GM18858 (cell line): ENCODE measurements at regions not wholly inside any gene's neighbourhood (a gene's known extent, or its start where the extent isn't known, plus 50 kb on each side); places are given as distances from the start of the nearest gene placed in this dataset.
"Not testable (repeated sequence)": the region's sequence is repeated elsewhere in the genome, so short reads cannot be mapped to it uniquely, and the experiment has no call there.

Experiments
- ATAC-seq: cut with Tn5 transposase; IDR thresholded peaks from one replicate; pipeline ENCODE4 v1.9.1; 2021; ENCODE audit not compliant: unreplicated experiment

- no peak for ATAC-seq
Observed at GRCh38 chr15:62869116-62869515, 173.4 kb upstream of the TPM1 start.

DNA sequence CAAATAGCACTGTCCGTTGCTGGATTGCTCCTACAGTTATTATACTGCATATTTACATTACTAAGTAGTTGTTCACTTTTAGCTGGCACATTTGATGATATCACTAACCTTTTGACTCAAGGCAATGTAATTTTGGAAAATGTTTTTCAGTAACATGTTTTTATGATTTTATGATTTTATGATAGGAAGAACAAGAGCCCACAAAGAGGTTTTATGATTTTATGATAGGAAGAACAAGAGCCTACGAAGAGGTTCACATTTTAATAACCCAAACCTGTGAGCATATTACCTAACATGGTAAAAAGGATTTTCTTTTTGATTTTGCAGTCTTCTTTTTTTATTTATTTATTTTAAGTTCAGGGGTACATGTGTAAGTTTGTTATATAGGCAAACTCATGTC, 172.3 kb upstream of the TPM1 start:
- no peak for ATAC-seq

DNA sequence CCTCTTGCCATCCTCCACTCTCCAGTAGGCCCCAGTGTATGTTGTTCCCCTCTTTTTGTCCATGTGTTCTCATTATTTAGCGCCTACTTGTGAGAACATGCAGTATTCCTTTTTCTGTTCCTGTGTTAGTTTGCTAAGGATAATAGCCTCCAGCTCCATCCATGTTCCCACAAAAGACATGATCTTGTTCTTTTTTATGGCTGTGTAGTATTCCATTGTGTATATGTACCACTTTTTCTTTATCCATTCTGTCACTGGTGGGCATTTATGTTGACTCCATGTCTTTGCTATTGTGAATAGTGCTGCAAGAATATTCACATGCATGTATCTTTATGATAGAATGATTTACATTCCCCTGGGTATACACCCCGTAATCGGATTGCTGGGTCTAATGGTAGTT, 171.8 kb upstream of the TPM1 start:
- not testable (repeated sequence) for ATAC-seq

DNA sequence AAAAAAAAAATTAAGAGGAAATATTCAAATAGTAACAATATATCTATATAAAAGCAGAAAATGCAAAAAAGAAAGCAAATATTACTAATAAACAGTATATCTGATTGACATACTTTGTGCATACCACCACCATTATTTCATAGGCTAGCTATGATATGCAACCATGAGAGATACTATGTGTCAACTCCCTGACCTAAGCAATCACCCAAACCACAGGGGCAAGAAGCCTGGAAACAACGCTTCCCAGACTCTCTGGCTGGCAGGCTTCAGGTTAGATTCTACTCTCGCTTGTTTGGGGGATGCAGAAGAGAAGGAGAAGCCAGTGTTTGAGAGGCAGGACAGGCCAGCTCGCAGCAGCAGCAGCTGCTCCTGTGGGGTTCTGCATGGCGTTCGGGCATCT, 169.3 kb upstream of the TPM1 start:
- ATAC-seq: no peak

DNA sequence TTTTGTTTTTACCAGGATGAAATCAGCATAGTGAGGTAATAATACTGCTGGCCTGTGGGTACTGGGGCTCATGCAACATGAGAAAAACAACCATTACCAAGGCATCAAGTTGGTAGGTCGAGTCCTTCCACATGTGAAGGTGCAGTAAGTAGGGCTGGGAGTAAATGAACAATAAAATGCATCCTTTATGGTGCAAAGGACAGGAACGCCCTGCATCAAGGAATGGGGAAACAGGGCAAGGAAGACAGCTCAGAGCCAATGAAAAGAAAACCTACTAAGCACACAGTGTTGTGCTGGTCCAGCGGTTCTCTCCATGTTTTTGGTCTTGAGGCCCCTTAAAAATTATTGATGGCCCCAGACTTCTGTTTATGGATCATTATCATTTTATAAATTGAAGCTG, 168.5 kb upstream of the TPM1 start:
- ATAC-seq: no peak

DNA sequence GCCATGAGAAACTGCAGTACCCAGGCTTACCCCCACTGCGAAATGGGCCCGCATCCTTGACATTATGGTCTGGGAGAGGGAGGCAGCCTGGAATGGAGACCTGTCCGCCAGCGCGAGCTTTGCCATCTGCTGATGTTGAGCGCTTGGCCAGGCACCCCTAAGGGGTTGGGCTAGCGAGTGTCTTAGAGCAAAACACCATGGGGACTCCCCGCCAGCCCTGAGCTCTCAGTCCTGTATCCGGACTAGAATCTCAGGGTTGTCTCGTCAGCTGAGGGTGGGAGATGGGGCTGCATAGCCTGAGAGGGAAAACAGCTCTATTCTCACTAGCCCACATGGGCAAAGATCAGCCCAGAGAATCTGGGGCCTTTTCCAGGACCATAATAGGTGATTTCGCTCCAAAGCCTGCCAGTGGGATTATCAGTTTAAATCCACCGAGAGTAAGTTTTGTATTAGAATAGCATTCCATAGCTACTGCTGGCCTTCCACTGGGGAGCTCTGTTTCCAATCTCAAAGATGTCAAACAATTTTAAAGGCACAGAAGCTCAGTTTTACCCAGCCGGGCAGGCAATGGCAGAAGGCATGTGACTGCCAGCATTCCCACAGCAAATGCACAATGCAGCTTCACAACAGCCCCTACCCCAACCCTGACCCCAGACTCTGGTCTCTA, 167.5 kb upstream of the TPM1 start:
- no peak for ATAC-seq

DNA sequence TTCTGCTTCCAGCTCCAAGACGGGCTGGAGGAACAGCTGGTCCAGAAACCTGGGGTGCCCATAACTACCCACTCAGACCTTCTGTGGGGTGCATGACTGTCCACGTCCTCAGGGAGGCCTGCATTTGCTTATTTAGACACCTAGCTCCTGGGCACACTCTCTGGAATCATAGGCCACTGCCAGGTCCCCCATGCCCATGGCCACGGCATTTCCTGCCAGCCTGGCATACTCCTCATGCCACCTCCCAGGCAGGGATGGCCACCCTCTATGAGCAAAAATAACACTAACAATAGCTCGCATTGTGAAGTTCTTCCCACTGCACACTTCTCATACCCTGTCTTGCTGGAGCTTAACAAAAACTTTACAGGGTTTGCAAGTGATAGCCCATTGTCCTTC, 166.9 kb upstream of the TPM1 start:
- ATAC-seq: no peak

- no peak for ATAC-seq
Observed at GRCh38 chr15:62877276-62877857, 165.2 kb upstream of the TPM1 start.

DNA sequence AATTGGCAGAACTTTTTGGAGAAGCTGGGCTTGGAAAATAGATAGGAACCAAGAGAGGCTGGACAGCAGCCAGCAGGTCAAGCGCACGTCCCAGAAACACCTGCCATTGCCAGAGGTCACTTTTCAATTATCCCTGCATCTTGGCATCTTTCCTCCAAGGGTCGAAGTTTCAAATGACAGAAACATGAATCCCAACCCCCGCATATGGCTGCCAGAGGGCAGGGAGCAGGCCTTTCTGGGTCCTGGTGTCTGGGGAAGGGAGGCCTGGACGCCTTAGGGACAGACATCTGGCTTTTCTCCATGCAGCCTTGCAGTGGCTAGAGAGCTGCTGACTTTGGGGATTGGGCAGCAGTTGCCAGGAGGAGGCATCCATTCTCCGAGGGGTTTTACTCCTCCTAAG, 164.5 kb upstream of the TPM1 start:
- ATAC-seq: no peak

- ATAC-seq: no peak
Observed at GRCh38 chr15:62879770-62880169, 162.8 kb upstream of the TPM1 start.

DNA sequence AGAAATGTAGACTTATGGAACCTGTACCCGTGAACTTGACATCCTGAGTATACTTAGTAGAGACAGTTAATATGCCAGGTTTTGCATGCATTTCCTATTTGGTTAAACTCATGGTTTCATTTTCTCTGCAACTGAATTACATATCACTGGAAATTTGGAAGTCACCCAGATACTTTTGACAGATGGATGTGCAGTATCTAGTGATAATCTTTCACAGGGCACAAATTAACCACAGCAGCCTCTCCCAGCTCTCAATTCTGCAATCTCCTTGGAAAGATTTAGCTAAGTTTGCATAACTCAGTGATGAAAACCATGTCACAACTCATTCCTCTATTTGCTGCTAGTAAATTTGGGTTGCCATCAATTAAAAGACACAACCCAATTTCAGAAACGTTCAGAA, 162.3 kb upstream of the TPM1 start:
- ATAC-seq: no peak

GRCh38 chr15:62881056-62881455, 161.5 kb upstream of the TPM1 start:
- no peak for ATAC-seq

- ATAC-seq: no peak
Observed at GRCh38 chr15:62883938-62884479, 158.5 kb upstream of the TPM1 start.

DNA sequence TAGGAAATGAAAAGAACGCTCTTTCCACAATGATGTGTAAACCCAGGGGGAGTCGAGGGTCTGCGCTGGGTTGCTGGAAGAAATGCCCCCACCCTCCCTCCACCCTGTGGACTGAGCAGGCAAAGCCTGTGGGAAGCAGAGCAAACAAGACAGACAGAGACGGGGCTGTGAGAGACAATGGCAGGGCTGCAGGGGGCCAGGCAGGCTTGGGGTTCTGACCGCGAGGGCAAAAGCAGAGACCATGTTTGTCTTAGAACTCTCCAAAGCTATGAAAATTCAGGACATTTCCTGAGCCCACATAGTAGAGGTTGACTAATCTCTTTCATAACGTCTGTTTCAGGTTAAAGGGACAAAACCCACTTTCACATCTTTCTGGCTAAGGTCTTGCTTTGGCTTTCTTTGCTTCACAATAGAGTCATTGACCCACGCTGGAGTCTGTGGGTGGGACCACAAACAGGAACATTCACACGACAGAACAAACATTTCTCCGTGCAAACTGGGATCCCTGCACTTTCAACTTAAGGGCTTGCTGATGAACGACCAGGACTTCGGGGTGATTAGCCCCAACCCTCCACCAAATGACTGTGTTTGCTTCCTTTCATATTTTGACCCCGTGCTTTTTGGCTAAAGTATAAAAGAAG, 156.0 kb upstream of the TPM1 start:
- ATAC-seq: no peak

DNA sequence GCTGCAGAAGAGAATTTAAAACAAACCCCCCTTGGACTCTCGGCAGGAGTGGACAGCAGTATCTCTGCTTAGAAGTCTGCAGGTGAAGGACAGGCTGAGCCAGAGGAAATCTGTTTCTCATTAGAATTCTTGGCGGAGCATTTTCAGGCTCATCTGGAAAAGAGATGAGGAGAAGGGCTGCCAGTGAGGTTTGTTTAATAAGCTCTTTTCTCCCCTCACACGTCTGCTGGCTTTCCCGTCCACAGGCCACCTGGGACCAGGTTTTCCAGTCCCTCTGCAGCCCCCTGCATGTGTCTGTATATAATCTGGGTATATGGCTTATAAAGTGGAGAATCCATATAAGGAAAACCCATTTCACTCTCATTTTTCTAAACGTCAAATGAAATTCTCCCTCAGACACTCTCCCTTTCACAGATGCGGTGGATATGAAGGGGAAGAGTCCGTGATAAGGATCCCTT, 155.4 kb upstream of the TPM1 start:
- no peak for ATAC-seq

- ATAC-seq: no peak
Observed at GRCh38 chr15:62888623-62889022, 153.9 kb upstream of the TPM1 start.

GRCh38 chr15:62889141-62889661, 153.3 kb upstream of the TPM1 start:
- no peak for ATAC-seq

- ATAC-seq: no peak
Observed at GRCh38 chr15:62889734-62890505, 152.6 kb upstream of the TPM1 start.

GRCh38 chr15:62894322-62895085, 148.0 kb upstream of the TPM1 start:
- ATAC-seq: no peak

- ATAC-seq: no peak
Observed at GRCh38 chr15:62895139-62895866, 147.2 kb upstream of the TPM1 start.
